Psoas muscle (tissue), 7 donors: ENCODE measurements at regions not wholly inside any gene's neighbourhood (a gene's known extent, or its start where the extent isn't known, plus 50 kb on each side); places are given as distances from the start of the nearest gene placed in this dataset.

Experiments
- ATAC-seq, 4 donors: fragments of 200-7000 bp; cut with Tn5 transposase; one replicate each; pipeline ENCODE4 v1.9.1; 2020; ENCODE audit warnings: moderate library complexity in 3 of 4, mild to moderate bottlenecking in 2 of 4
- DNase-seq, 2 donors: peaks; one replicate each; pipeline ENCODE4 v3.0.0-alpha.2; 2020
- H3K27ac ChIP-seq: fragments of 200-600 bp; one replicate; pipeline ENCODE4 v1.8.0; 2022
- H3K27me3 ChIP-seq, 3 donors: fragments of 200-600 bp in 1 of 3; one replicate each; pipeline versions ENCODE4 v1.6.1 to v1.8.0; 2013 to 2022; ENCODE audit warnings: low read length in 2 of 3, mild to moderate bottlenecking in 2 of 3, moderate library complexity in 1 of 3; ENCODE audit not compliant: insufficient read depth in 3 of 3
- H3K36me3 ChIP-seq, 2 donors: fragments of 200-600 bp in 1 of 2; one replicate each; pipeline versions ENCODE4 v1.6.1 to v1.8.0; 2013 to 2022; ENCODE audit warnings: low read depth in 1 of 2, mild to moderate bottlenecking in 1 of 2, moderate library complexity in 1 of 2; ENCODE audit not compliant: insufficient read depth in 1 of 2
- H3K4me1 ChIP-seq: fragments of 200-600 bp; one replicate; pipeline ENCODE4 v1.8.0; 2022
- H3K4me3 ChIP-seq: fragments of 200-600 bp; one replicate; pipeline ENCODE4 v1.8.0; 2022; ENCODE audit warnings: mild to moderate bottlenecking
- H3K9me3 ChIP-seq: fragments of 200-600 bp; one replicate; pipeline ENCODE4 v1.8.0; 2022
- CTCF ChIP-seq: fragments of 200-600 bp; IDR thresholded peaks from one replicate; pipeline ENCODE4 v1.8.0; 2022; ENCODE audit warnings: antibody characterized with exemption
- WGBS, 3 donors: extraction: QIAGEN DNeasy Blood & Tissue Kit; methylation state at CpG; one replicate each; pipeline versions ENCODE4 v1.1.6 to v1.1.7; 2013; 5-methylcytosine and 5-hydroxymethylcytosine counted together
- intact Hi-C, 2 donors: fragments of 100-400 bp; cut with DNase I; formaldehyde crosslinking; loops; one replicate each; pipeline versions ENCODE4 v1.11.0 to v1.14.2; 2022
- donor health status: healthy with polysubstance abuse.
- donor health status: DM: no; HTN: no; CAD: no; lungs with moderate emphysema.
- donor health status: Bipolar disorder and iron deficiency.
- donor health status: healthy.
- donor health status: DM: yes; HTN: yes; CAD: no.
- donor health status: DM: no; HTN: no; CAD: no.
- donor health status: DM: yes; HTN: yes; CAD: no.

GRCh38 chr7:46522354-46522906, 601.4 kb upstream of the IGFBP3 start:
- no peaks in the 10 kb centered on the region for H3K27me3 ChIP-seq
- H3K36me3 ChIP-seq, result no peaks in the 10 kb centered on the region
- no peaks in the 10 kb centered on the region for H3K4me1 ChIP-seq
- H3K27ac ChIP-seq, result no peak overlapping the region
- WGBS, 3 donors, result 82 to 89% (median 85%) methylated on average over 8 of the region's 8 CpGs
- H3K9me3 ChIP-seq, result no peaks in the 10 kb centered on the region
- TF ChIP-seq CTCF, result no peak
- no peak overlapping the region for H3K4me3 ChIP-seq
- intact Hi-C loops, result no loop called here
- no peak for DNase-seq
- no peak for ATAC-seq

- intact Hi-C loops, result no loop called here
- WGBS, 3 donors, result 82 to 90% (median 85%) methylated on average over 1 of the region's 1 CpG
- Histone ChIP-seq H3K9me3 (no peaks in the 10 kb centered on the region), H3K36me3 (no peaks in the 10 kb centered on the region), H3K27me3 (no peaks in the 10 kb centered on the region), H3K27ac (no peak overlapping the region), H3K4me1 (no peaks in the 10 kb centered on the region), H3K4me3 (no peak overlapping the region)
- DNase-seq (no peak), ATAC-seq (no peak)
- no peak for TF ChIP-seq CTCF
These were observed 597.6 kb upstream of the IGFBP3 start for GRCh38 chr7:46518713-46519112.

- no peaks in the 10 kb centered on the region for H3K27me3 ChIP-seq
- no peaks in the 10 kb centered on the region for H3K9me3 ChIP-seq
- no peak for TF ChIP-seq CTCF
- ATAC-seq (no peak), DNase-seq (no peak)
- WGBS, 3 donors, result 47 to 58% (median 57%) methylated on average over 1 of the region's 1 CpG
- H3K4me3 ChIP-seq, result no peak overlapping the region
- no peaks in the 10 kb centered on the region for H3K4me1 ChIP-seq
- H3K27ac ChIP-seq, result no peak overlapping the region
- no peaks in the 10 kb centered on the region for H3K36me3 ChIP-seq
- intact Hi-C loops, result no loop called here
These were observed 594.9 kb upstream of the IGFBP3 start for GRCh38 chr7:46515844-46516590.

GRCh38 chr7:46513447-46513848, 592.4 kb upstream of the IGFBP3 start:
- ATAC-seq (no peak), DNase-seq (no peak)
- Histone ChIP-seq H3K27me3 (no peaks in the 10 kb centered on the region), H3K27ac (no peak overlapping the region), H3K36me3 (no peaks in the 10 kb centered on the region), H3K4me3 (no peak overlapping the region), H3K4me1 (no peaks in the 10 kb centered on the region), H3K9me3 (no peaks in the 10 kb centered on the region)
- TF ChIP-seq CTCF, result no peak
- intact Hi-C loops, result no loop called here
- WGBS, 3 donors, result 46 to 52% (median 46%) methylated on average over 3 of the region's 3 CpGs
